ENCODE measurements at regions not wholly inside any gene's neighbourhood (a gene's known extent, or its start where the extent isn't known, plus 50 kb on each side); places are given as distances from the start of the nearest gene placed in this dataset.

GRCh38 chr5:173668245-173668800 lies 51.9 kb upstream of the BOD1 start:
- no peak for TF ChIP-seq POLR2A (IDR thresholded peaks at IDR 0.05)
- TF ChIP-seq CTCF (IDR thresholded peaks at IDR 0.05) = no peak

Data from suprapubic skin (tissue), 3 donors.